ENCODE measurements at regions not wholly inside any gene's neighbourhood (a gene's known extent, or its start where the extent isn't known, plus 50 kb on each side); places are given as distances from the start of the nearest gene placed in this dataset.

- no peak for DNase-seq (ENCODE audit: low spot score)
These were observed 328.9 kb upstream of the TRPC7 start for GRCh38 chr5:136694258-136694657.

DNA sequence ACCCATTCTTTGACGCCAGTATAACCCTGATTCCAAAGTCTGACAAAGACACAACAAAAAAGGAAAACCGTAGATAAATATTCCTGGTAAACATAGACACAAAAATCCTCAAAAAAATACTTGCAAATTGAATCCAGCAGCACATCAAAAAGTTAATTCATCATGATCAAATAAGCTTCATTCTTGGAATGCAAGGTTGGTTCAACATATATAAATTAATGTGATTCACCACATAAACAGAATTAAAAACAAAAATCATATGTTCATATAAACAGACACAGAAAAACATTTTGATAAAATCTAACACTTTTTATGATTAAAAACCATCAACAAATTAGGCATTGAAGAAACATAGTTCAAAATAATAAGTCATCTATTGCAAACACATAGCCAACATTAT, 324.2 kb upstream of the TRPC7 start:
- DNase-seq (ENCODE audit: low spot score), result no peak

- DNase-seq (ENCODE audit: low spot score), result no peak
These were observed 321.0 kb upstream of the TRPC7 start for GRCh38 chr5:136686192-136686872.

DNA sequence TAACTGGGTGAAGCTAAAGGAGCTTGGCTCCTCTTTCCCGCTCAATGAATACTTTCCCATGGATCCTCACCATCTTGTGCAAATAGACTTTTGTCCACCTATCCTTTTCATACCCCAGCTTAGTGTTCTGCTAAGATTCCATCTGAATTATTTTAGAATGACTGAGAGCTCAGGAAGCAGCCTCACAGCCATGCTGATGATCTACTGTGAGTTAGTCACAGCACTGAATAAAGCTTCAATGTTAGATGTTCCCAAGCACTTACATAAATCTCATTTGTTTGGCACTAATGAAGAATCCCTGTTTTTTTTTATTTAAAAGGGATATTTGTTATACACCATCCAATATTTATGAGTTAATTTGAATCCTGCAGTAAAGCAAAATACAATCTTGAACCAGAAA, 317.6 kb upstream of the TRPC7 start:
- DNase-seq (ENCODE audit: low spot score), result no peak

DNA sequence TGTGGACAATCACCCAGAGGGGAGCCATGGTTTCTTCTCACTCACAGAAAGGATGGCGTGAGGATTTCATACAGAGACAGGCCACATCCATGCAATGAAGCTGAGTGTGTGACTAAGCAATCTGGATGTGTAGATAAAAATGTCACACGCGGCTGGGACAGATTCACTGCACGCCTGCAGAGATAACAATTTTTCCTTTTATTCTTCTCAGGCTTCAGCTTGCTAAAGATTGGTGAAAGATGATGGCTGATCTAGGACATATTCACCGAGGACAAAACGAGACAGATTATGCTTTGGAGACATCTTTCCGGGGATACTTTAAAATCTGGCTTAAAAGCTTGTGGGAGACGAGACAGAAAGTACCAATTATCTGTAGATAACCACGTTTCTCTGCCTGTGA, 313.9 kb upstream of the TRPC7 start:
- DNase-seq (ENCODE audit: low spot score), result no peak

DNA sequence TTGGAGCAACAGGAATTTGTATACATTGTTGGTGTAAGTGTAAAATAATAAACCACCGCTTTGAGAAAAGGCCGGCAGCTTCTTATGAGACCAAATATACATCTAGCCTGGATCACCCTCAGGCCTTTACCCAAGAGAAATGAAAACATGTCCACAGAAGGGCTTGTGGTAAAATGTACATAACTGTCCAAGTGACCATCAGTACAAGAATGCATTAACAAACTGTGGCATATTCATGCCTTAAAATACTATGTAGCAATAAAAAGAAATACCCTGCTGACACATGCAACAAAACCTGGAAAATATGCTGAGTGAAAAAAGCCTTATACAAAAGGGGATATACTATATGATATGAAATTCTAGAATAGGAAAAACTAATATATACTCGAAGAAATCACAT, 311.9 kb upstream of the TRPC7 start:
- no peak for DNase-seq (ENCODE audit: low spot score)

DNA sequence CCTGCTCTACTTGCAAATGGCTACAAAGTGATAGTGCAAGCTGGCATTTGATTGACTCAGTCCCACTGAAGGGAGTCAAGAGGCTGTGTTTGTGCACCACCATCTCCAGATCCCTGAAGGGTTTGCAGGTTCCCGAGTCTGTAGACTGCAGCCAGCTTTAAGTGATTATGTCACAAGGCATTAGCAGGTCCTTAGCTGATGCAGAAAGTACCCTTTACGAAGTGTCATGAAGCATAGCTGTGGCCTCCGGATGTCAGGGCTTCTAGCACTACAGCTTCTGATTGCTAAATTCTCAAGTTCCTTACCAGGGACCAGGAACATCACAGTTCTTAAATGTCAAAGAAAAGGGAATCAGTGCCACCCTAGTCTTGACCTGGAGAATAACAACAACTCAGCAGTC, 311.3 kb upstream of the TRPC7 start:
- DNase-seq (ENCODE audit: low spot score), result no peak

- DNase-seq (ENCODE audit: low spot score), result no peak
These were observed 310.4 kb upstream of the TRPC7 start for GRCh38 chr5:136675769-136676168.

- no peak for DNase-seq (ENCODE audit: low spot score)
These were observed 308.8 kb upstream of the TRPC7 start for GRCh38 chr5:136674178-136674577.

DNA sequence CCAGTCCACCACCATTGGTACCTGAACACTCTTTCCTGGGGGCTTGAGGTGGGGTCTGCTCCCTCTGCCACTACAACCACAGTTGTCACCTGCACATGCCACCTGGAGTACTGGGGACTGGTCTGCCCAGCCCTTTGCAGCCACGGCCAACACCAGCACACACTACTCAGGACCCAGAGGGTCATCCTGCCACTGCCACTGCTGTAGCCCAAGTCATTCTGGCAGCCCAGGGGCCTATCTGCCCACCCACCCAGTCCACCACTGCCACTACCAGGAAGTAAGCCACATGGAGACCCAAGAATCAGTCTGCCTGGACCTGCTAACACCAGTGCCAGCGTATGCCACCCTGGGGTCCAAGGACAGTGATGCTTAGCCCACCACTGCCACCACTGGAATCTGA, 302.4 kb upstream of the TRPC7 start:
- no peak for DNase-seq (ENCODE audit: low spot score)

- no peak for DNase-seq (ENCODE audit: low spot score)
These were observed 301.8 kb upstream of the TRPC7 start for GRCh38 chr5:136666970-136667620.

DNA sequence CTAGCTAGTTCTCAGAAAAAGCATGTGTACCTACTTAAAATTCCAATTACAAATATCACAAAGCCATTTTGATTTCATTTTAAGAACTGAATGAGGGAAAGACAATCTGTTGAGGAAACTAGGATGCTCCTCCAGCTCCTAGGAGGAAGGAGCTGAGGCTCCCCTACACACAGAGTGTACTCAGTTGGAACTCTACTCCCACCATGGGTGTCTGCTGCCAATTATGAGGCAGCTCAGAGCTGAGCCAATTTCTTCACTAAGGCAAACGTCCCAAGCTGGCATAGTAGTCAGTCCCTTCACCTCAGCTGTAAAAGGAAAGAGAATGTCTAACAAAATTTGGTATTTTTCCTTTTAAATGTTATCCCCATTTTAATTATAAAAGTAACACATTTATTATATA, 300.0 kb upstream of the TRPC7 start:
- DNase-seq (ENCODE audit: low spot score), result no peak

GRCh38 chr5:136661026-136661425, 295.7 kb upstream of the TRPC7 start:
- no peak for DNase-seq (ENCODE audit: low spot score)

GRCh38 chr5:136656811-136657210, 291.5 kb upstream of the TRPC7 start:
- no peak for DNase-seq (ENCODE audit: low spot score)

DNA sequence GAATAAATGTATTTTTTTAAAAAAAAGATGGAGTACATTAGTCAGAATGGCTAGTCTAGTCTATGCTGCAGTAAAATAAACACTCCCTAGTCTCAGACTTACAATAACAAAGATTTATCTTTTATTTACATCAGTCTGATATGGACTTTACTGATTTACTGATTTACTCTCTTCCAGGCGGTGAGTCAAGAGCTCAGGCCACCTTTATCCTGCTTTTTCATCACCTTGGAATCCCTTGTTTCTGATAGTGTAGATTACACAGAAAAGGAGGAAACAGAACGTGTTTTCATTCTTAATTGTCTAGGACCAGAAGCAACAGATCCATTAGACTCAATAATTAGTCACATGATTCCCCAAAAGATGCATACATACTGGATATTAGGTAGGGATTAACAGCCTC, 290.1 kb upstream of the TRPC7 start:
- DNase-seq (ENCODE audit: low spot score), result no peak

GRCh38 chr5:136646915-136647314, 281.6 kb upstream of the TRPC7 start:
- no peak for DNase-seq (ENCODE audit: low spot score)

DNA sequence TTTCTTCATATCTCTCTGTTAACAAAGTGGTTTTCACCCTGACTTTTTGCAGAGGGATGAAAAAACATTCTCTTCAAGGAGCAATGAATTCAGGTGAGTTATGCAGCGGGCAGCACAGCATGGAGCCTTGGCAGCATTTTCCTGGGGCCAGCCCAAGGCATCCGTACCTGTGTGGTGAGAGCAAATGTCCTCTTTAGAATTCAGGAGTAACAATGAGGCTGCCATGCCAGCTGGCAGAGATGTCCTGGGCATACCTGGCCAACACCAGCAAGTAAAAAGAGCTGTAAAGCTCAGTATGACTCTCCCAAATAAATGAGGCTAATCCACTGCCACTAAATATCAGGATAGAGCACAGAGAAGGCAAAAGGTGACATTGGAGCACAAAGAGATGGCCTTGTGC, 277.6 kb upstream of the TRPC7 start:
- no peak for DNase-seq (ENCODE audit: low spot score)

GRCh38 chr5:136639616-136640015, 274.3 kb upstream of the TRPC7 start:
- DNase-seq (ENCODE audit: low spot score), result no peak

DNA sequence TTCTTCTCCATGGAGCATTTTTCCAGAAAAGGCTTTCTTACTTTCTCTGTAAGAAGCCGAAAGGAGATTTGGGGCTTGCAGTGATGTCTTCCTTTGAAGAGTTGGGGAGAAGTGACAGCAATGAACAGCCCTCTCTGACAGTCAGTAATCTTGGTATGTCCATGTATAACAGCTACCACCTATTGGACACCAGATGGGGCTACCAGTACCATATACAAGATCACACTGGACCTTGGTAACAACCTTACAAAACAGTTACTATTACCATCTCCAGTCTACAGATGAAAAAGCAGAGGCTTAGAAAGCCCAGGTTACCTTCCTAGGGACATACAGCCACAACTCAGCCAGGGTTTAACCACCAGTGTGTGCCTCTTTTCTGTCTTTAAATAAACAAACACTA, 272.7 kb upstream of the TRPC7 start:
- DNase-seq (ENCODE audit: low spot score), result no peak

DNA sequence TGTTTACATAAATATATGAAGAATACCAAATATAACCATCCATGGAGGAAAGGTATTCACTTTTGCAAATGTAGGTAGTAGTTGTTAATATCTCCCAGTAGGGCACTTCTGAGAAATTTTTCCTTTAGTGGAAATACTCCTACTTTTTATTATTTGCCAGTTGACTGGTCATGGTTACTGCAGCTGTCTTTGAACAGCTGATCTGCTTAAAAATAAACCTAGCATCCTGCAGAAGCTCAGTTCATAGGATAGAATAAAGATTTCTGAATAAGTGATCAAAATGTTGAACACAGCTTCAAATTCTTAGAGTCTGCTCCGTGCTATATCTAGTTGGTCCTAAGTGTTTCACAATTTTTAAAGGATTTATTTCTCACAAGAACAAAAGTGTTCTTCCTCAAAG, 270.7 kb upstream of the TRPC7 start:
- no peak for DNase-seq (ENCODE audit: low spot score)

DNA sequence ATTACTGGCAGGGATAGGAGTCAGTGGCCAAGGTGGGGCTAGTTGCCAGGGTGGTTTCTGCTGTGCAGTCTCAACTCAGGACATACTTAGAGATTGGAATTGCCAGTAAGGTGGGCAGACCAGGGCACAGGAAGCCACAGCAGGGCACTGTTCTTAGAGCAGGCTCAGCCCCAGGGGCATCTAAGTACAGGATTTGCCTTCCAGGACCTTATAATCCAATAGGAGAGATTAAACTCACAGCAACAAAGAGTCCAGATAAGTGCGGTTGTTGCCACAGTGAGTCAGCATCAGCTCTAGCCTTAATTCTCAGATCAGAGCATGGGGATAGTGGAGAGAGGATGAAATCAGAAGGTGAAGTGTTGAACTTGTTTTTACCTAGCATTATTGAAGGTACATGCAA, 265.8 kb upstream of the TRPC7 start:
- no peak for DNase-seq (ENCODE audit: low spot score)

DNA sequence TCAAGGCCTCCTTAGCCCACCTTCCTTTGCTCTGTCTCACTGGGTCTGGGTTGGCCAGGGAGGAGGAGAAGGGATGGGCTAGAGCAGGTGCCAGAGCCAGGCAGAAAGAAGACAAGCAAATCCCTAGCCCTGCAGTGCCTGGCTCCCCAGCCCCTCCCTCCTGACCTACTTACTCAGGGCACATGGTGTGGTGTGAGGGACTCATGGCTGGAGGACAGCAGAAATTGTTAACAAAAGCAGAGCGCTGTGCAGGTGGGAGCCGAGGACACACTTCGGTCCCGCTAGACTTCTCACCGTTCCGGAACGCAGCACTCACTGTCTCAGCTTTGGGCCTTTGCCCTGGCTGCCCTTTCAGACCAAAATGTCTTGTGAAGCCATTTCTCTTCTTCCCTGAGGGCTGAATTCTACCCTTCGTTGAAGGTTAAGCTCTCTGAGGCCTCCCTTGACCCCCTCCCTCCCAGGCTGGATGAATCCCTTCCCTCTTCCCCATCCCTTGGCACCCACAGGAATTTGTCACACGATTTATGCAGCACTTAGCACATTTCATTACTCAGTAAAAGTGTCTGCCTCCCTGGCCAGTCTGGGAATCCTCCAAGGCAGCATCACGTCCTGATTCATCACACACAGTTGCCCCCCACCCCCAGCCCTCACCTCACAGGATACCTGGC, 263.9 kb upstream of the TRPC7 start:
- DNase-seq (ENCODE audit: low spot score), result peak; percentile 29

DNA sequence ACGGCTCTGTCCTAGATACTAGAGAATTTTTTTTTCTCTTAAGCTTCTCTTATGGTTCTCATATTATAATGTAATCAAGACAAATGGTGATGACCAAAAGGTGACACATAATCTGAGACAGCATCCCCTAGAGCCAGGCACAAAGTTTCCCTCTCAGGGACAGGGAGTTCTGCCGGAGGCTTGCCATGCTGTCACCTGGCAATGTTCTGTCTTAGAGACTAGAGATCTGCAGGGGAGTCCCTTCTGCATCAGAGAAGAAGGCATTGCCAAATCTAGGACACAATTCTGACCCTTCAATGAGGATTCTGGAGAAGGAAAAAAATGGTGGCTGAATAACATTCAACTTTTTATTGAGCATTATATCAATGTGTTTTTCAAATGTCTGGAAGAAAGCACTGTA, 261.2 kb upstream of the TRPC7 start:
- no peak for DNase-seq (ENCODE audit: low spot score)

Data from SK-N-DZ (cell line).